H1 (cell line): ENCODE measurements at regions not wholly inside any gene's neighbourhood (a gene's known extent, or its start where the extent isn't known, plus 50 kb on each side); places are given as distances from the start of the nearest gene placed in this dataset.

ENCODE experiments used
- CBX8 ChIP-seq: fragments of 300-800, 300-1000 bp; sonication (generic); IDR thresholded peaks from 2 replicates; pipeline ENCODE4 v1.7.1; 2016; ENCODE audit warnings: low read depth, low read length, borderline replicate concordance
- CHD1 ChIP-seq: IDR thresholded peaks from 2 replicates; pipeline ENCODE4 v1.6.1; 2012; ENCODE audit warnings: low read depth, low read length, improper control_type of control experiment
- CHD2 ChIP-seq: IDR thresholded peaks from 2 replicates; pipeline ENCODE4 v1.6.1; 2012; ENCODE audit warnings: low read length, improper control_type of control experiment
- CREB1 ChIP-seq: IDR thresholded peaks from 2 replicates; pipeline ENCODE4 v1.6.1; 2012; ENCODE audit warnings: inconsistent platforms
- EP300 ChIP-seq, 2 experiments: IDR thresholded peaks; 1 replicate in 1 of 2; 2 replicates in 1 of 2; pipeline ENCODE4 v1.6.1; 2011 to 2012; ENCODE audit warnings: low read depth in 2 of 2, low read length in 2 of 2, mild to moderate bottlenecking in 2 of 2, borderline replicate concordance in 1 of 2, inconsistent platforms in 1 of 2, moderate library complexity in 1 of 2
- EZH2 ChIP-seq: fragments of 200-600 bp; sonication (generic); IDR thresholded peaks from 2 replicates; pipeline ENCODE4 v1.7.1; 2012; ENCODE audit warnings: low read depth, mild to moderate bottlenecking, moderate library complexity, low read length, inconsistent platforms; ENCODE audit not compliant: severe bottlenecking
- JUND ChIP-seq: IDR thresholded peaks from 2 replicates; pipeline ENCODE4 v1.6.1; 2011; ENCODE audit warnings: mild to moderate bottlenecking, improper control_type of control experiment, low read length
- KDM1A ChIP-seq: fragments of 200-600, 300-600 bp; sonication (generic); IDR thresholded peaks from 2 replicates; pipeline ENCODE4 v1.7.1; 2016; ENCODE audit warnings: mild to moderate bottlenecking, low read length, borderline replicate concordance
- POLR2A ChIP-seq, 2 experiments: IDR thresholded peaks; 1 replicate in 1 of 2; 2 replicates in 1 of 2; pipeline ENCODE4 v1.6.1; 2011; ENCODE audit warnings: low read depth in 2 of 2, low read length in 2 of 2, mild to moderate bottlenecking in 2 of 2; ENCODE audit errors: control extremely low read depth in 1 of 2
- RFX5 ChIP-seq: IDR thresholded peaks from 2 replicates; pipeline ENCODE4 v1.6.1; 2011; ENCODE audit warnings: low read depth, low read length, improper control_type of control experiment, borderline replicate concordance
- RNF2 ChIP-seq: fragments of 200-900, 300-1000 bp; sonication (generic); IDR thresholded peaks from 2 replicates; pipeline ENCODE4 v1.7.1; 2016; ENCODE audit warnings: borderline replicate concordance, low read depth, mild to moderate bottlenecking, antibody characterized with exemption, low read length; ENCODE audit not compliant: poor library complexity, severe bottlenecking; ENCODE audit errors: missing control alignments
- SIX5 ChIP-seq: IDR thresholded peaks from 2 replicates; pipeline ENCODE4 v1.6.1; 2011; ENCODE audit warnings: mild to moderate bottlenecking, low read depth, low read length
- TAF1 ChIP-seq: IDR thresholded peaks from 2 replicates; pipeline ENCODE4 v1.6.1; 2011; ENCODE audit warnings: mild to moderate bottlenecking, low read depth, low read length
- TF ChIP-seq, protein P1 (sequence below), 3 experiments: IDR thresholded peaks; 1 replicate in 2 of 3; 2 replicates in 1 of 3; pipeline versions ENCODE4 v1.5.1 to v1.6.1; 2011; ENCODE audit warnings: low read length in 3 of 3, mild to moderate bottlenecking in 3 of 3, inconsistent platforms in 2 of 3, low read depth in 1 of 3, moderate library complexity in 1 of 3; ENCODE audit not compliant: insufficient read depth in 1 of 3; ENCODE audit errors: control extremely low read depth in 1 of 3

DNA sequence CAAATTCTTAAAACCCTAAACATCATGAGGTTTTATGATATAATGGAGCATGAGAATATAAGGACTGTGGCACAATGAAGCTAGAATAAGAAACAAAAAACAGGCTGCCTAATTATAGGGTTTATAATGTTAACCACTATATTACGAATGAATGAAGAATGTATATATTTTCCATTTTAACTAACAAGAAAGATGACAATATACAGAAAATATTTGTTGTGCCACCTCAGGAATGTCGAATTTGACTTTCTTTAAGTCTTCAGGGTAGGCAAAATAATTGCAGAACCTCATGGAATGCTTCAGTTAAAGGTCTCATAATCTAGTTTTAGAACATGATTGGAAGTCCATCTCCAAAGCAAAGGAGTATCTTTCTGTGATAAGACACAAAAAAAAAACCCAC lies 282.9 kb upstream of the SLC8A1 start:
- TF ChIP-seq KDM1A (no peak), CHD1 (no peak), CBX8 (no peak), EZH2 (no peak), EP300 (IDR thresholded peaks at IDR 0.05; ENCODE audit: borderline replicate concordance in 1 of 2, low read depth in 2 of 2, low read length in 2 of 2) (no peak), RNF2 (no peak), POLR2A (IDR thresholded peaks at IDR 0.05; ENCODE audit: control extremely low read depth in 1 of 2, low read depth in 2 of 2, low read length in 2 of 2) (no peak), JUND (no peak), RFX5 (no peak), CREB1 (no peak), TAF1 (no peak), CHD2 (no peak), SIX5 (no peak)
- TF ChIP-seq, protein P1, sequence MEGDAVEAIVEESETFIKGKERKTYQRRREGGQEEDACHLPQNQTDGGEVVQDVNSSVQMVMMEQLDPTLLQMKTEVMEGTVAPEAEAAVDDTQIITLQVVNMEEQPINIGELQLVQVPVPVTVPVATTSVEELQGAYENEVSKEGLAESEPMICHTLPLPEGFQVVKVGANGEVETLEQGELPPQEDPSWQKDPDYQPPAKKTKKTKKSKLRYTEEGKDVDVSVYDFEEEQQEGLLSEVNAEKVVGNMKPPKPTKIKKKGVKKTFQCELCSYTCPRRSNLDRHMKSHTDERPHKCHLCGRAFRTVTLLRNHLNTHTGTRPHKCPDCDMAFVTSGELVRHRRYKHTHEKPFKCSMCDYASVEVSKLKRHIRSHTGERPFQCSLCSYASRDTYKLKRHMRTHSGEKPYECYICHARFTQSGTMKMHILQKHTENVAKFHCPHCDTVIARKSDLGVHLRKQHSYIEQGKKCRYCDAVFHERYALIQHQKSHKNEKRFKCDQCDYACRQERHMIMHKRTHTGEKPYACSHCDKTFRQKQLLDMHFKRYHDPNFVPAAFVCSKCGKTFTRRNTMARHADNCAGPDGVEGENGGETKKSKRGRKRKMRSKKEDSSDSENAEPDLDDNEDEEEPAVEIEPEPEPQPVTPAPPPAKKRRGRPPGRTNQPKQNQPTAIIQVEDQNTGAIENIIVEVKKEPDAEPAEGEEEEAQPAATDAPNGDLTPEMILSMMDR (IDR thresholded peaks at IDR 0.05; ENCODE audit: control extremely low read depth in 1 of 3, insufficient read depth in 1 of 3, low read depth in 1 of 3, low read length in 3 of 3) = no peak
